SK-N-MC (cell line): ENCODE measurements at regions not wholly inside any gene's neighbourhood (a gene's known extent, or its start where the extent isn't known, plus 50 kb on each side); places are given as distances from the start of the nearest gene placed in this dataset.

Experiments used
- EZH2 ChIP-seq: fragments of 200-600 bp; sonication (generic); IDR thresholded peaks from one replicate; pipeline ENCODE4 v1.6.1; 2017; ENCODE audit warnings: antibody characterized with exemption
- FOXP2 ChIP-seq: optimal IDR thresholded peaks from 2 replicates; pipeline ENCODE3; 2011; ENCODE audit warnings: mild to moderate bottlenecking, moderate library complexity; ENCODE audit not compliant: insufficient read depth; ENCODE audit errors: extremely low read length, control extremely low read depth
- POLR2AphosphoS5 ChIP-seq: IDR thresholded peaks from 2 replicates; pipeline ENCODE4 v1.6.1; 2012; ENCODE audit warnings: mild to moderate bottlenecking, low read depth, low read length, borderline replicate concordance

GRCh38 chr4:171626554-171626953 lies 186.7 kb upstream of the GALNTL6 start:
- TF ChIP-seq EZH2 (no peak), POLR2AphosphoS5 (no peak), FOXP2 (no peak)
